SHP77 (cell line): ENCODE measurements at regions not wholly inside any gene's neighbourhood (a gene's known extent, or its start where the extent isn't known, plus 50 kb on each side); places are given as distances from the start of the nearest gene placed in this dataset.
A peak's percentile ranks its signal among the peaks of the same experiment; 100 is the strongest.
"Not testable (repeated sequence)": the region's sequence is repeated elsewhere in the genome, so short reads cannot be mapped to it uniquely, and the experiment has no call there.

Experiments used
- DNase-seq, 2 experiments: peaks; one replicate each; lab custom pipeline; 2025; lab: John Stamatoyannopoulos, UW

DNA sequence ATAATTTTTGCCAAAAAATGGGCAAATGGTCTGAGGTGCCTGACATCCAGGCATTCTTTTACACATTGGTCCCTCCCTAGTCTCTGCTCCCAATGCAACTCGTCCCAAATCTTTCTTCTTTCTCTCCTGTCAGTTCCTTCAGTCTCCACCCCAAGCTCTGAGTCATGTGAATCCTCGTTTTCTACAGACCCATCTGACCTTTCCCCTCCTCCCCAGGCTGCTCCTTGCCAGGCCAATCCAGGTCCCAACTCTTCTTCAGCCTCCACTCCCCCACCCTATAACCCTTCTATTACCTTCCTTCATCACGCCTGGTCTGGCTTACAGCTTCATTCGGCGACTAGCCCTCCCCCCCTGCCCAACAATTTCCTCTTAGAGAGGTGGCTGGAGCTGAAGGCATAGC lies 55.3 kb downstream of the BBS10 start:
- DNase-seq, result not testable (repeated sequence)

DNA sequence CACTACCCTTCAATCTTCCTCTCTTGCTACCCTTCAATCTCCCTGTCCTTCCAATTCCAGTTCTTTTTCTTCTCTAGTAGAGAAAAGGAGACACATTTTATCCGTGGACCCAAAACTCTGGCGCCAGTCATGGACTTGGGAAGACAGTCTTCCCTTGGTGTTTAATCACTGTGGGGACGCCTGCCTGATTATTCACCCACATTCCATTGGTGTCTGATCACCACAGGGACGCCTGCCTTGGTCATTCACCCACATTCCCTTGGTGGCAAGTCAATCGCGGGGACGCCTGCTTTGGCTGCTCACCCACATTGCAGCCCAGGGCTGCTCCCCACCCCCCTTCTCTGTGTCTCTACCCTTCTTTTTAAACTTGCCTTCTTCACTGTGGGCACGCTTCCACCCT lies 55.9 kb downstream of the BBS10 start:
- not testable (repeated sequence) for DNase-seq

DNA sequence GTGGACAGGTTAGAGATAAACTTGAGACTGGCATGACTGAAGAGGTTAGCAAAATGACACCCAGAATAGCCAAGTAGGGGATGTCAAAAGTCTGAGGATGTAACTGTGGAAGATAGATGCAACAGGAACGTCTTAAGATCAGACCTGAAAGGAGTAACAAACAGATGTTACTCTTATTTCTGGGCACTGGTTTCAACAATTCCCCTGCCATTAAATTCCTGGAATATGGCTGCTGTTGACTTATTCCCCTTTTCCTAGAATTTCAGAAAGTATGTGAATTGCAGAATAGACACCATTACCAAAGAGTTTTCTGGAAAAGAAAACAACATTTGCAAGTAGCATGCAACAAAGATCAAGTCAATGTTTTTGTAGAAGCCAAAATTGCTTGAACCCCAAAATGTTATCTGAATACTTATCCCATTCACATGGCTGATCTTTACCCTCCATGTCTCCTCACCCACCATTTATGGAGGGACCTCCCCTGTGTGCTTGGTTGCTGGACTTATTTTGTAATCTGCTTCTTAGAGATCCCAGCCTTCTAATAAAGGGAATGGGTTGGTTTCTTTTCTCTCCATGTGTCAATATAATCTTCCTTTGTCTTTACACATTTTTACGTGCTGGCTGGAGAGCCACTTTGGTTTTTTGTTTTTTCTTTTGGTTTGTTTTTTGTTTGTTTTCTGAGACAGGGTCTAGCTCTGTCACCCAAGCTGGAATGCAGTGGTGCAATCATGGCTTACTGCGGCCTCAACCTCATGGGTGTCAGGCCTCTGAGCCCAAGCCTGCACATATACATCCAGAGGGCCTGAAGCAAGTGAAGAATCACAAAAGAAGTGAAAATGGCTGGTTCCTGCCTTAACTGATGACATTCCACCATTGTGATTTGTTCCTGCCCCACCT lies 57.0 kb downstream of the BBS10 start:
- no peak for DNase-seq

DNA sequence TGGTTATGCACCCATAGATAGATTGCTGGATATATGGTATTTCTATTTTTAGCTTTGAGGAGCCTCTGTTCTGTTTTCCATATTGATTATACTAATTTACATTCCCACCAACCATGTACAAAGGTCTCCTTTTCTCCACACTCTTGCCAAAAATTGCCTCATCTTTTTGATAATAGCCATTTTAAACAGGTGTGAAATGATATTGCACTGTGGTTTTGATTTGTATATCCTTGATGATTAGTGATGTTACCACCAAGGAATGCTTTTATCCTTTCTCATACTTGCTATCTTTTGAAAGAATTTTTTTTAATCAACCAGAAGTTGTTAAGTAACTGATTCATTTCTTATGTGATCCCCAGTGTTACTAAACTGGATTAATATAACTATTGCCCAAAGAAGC lies 60.0 kb downstream of the BBS10 start:
- DNase-seq, result no peak

DNA sequence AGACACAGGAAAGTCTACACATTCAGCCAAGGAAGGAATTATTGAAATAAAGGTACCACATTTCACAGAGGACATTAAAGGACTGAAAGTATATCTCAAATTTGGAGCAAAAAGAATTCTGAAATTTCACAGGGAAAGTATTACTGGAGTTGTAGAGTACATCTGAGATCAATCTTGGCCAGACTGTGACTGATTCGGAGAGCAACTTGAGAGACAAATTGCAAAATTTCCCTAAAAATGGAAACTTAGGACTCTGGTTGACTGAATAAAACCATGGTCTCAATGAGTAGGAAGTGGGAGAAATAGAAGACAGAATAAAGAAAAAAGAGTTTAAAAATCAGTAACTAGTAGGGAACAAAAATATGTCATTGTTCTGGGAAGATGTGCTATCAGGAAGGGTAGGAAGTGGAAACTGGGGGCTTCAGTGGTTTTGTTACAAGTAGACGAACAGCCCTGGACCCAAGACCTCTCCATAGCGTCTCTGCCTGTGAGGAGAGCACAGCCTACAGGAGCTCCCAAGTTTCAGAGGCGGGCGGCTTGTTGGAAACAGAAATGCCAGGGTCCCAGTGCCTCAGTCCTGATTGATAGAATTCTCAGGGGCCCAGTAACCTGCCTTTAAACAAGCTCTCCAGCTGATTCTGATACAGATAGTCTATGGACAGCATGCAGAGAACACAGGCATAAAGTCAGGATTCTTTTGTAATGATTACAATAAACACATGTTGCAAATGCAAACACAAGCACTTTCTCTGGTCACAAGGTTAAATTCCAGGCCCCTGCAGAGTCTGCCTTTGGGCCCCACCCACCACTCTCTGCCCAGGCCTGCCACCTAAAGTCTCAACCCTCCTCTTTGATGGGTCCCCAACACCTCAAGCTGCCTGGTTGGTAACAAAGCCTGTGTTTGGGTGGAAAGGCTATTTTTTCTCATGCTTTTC lies 63.1 kb downstream of the BBS10 start:
- DNase-seq, result no peak

DNA sequence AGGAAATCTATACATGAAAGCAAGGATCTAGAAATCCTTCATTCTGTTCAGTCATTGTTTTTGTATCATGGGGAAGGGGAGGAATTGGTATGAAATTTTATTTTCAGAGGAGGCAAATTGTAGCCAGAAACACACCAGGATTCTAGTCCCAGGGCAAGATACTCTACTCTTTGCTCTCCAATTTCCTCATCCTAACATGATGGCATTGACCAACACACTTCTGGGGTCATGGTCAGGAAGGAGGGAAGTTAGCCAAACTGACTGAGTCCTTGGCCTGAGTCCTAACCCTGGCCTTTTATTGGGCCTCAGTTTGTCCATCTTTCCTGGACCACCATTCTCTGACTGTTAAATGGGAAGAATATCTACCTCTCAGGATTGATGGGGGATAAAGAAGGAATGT lies 65.5 kb downstream of the BBS10 start:
- no peak for DNase-seq

DNA sequence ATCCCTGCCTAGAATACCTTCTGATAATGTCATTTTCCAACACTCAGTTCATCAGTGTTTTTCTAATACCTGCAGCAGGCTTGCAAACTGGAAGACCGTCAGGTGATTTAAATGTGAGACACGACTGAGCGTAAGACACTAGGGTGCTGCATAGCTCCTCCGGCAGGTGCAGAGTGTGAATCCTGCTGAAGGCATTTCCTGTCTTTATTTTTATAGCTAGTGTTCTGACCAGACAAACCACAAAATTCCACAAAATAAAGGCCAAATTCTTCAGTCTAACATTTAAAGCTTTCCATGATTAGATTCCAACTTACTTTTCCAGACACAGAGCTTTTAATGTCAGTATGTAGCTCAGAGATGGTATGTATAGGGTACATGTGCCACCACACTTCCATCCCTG lies 70.7 kb downstream of the BBS10 start:
- DNase-seq, result no peak

DNA sequence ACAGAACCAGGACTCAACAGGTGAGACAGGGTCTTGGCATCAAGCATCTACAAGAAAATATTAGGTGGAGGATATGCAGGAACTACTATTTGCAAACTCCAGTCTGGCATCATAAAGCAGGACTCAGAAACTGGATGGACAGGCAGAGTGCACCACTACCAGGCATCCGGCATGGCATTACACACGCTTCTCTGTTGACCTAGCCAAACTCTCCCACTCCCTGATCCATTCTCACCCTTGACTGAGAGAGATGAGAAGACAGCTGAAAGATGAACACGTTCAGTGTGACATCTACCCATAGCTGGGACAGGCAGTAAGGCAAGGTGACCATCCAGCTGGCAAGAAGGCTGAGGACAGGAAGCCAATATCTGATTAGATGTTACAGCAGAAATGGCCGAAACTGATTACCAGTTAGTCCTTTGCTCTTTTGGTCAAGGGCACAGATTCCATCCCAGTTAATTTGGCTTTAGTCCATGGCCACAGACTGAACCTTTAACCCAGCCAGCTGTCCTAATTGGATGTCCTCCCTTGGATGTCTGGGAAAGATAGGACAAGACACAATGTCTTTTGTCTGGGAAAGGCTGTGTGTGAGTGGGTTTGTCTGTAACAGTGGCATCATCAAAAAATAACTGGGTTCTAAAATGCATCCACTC lies 71.6 kb downstream of the BBS10 start:
- DNase-seq, result no peak

DNA sequence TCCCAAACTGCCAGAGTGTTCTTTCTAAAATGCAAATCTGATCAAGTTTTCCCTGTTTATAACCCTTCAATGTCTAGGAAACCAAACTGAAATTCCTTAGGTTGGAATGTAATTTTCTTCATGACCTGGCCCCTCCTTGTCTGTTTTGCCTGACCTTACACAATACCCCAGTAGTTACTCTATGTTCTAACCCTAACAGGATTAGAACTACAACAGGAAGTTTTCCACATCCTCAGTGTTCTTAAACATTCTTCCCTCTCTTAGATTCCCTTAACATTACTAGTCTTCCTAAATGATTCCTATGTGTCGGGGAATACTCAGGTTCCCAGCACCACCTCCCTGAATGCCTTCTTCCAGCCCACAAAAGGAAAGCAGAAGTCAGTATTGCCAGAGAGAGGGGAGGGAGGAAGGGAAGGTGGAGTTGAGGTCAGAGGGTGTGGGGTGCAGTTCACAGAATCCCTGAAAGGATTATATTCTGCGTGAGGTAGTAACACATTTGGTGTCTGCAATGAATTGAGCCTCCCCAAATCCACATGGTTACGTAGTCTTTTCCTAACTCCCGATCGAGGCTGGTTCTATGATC lies 72.6 kb downstream of the BBS10 start:
- no peak for DNase-seq

DNA sequence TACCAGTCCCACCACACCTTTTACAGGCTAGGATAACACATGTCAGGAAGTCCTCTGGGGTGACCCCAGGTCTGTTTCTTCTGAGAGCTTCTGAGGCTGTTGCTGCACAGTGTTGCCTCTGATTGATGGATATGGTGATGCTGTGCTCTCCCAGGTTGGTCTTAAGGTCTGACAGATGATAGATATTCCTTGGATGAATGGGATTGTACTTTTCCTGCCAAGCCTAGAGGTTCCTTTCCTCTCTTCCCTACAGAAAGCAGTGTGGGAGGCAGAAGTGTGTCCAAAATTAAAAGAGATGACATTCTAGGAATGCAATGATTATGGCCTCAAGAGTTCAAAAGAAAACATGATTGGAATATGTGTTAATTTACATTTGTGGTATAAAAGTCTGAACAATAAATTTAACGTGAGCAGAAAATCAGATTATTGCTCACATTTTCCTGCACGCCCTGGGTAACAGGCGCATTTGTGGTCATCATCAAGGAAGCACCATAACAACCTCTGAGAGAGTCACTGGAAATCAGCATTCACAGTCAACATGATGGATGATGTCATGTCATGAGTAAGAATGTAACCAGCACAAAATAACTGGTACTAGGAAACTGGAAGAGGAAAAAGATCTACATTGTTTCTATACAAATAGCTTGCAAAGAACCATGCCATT lies 73.7 kb downstream of the BBS10 start:
- no peak for DNase-seq

DNA sequence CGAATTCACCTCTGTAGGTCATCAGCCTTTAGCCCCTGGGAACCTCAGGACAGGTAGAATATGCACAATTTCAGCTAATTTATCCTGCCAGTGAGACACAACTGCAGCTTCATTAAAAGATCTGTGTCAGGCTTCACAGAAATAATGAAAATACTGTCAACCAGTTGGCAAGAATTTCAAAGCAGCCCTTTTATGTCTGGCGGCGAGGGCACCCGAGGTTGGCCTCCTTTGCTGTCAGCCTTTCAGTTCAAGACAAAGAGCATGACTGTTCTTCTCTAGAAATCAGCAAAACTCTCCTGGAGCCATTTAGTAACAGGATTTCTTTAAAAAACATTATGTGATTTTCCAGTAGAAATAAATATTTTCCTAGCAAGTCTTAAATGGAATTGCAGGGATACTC lies 75.9 kb downstream of the BBS10 start:
- no peak for DNase-seq

DNA sequence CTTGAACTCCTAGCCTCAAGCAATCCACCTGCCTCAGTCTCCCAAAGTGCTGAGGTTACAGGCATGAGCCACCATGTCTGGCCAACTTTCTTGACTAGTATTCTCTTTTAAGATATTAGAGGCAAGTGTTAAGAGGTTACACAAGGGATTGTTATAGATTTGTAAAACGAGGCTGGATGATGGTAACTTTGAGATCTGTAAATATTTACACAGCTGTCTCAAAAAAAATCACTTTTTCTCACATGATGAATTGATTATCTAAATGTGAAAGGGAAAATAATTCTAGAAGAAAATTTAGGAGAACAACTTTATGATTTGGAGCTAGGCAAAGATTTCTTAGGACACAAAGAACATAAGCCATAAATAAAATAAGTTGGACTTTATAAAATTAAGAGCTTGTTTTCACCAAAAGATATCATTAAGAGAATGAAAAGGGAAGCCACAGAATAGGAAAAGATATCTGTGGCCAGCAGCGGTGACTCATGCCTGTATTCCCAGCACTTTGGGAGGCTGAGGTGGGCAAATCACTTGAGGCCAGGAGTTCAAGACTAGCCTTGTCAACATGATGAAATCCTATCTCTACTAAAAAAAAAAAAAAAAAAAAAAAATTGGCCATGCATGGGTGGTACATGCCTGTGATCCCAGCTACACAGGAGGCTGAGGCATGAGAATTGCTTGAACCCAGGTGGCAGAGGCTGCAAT lies 77.4 kb downstream of the BBS10 start:
- DNase-seq, result no peak

DNA sequence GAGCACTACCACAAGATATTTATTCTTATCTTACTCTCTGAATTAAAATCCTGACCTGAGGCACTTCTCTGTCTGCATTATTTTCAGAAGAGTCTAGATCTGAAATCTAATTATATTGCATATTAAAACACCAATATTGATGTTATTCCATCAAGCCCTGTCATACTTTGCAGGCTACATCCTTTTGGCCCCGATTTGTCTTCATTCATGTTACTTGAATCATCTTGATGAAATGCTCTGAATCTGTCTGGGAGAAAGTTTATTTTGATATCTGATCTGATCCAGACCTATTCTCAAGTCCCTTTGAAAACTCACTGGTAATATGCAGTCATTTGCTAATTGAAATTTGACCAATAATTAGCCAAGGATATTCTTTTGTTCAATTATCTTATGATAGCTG lies 79.9 kb downstream of the BBS10 start:
- DNase-seq, result no peak

DNA sequence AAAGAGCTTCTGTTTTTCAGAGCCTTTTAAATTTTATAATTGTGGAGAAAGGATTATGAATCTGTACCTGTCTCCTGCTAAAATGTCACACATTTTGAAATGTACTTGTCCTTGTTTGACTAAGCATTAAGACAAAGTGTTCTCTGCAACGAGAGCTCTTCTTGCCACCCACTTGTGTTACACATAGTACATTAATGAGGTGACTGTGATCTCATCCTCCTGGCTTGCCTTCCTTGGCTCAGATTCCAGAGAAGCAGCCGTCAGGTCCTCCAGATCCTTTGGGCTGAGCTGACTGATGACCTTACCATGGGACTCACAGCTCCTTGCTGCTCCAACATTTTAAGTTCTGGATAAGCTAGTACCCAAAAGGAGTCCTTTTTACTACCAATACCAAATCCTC lies 81.4 kb downstream of the BBS10 start:
- DNase-seq, result peak in 1 of 2 experiments; percentile 0

DNA sequence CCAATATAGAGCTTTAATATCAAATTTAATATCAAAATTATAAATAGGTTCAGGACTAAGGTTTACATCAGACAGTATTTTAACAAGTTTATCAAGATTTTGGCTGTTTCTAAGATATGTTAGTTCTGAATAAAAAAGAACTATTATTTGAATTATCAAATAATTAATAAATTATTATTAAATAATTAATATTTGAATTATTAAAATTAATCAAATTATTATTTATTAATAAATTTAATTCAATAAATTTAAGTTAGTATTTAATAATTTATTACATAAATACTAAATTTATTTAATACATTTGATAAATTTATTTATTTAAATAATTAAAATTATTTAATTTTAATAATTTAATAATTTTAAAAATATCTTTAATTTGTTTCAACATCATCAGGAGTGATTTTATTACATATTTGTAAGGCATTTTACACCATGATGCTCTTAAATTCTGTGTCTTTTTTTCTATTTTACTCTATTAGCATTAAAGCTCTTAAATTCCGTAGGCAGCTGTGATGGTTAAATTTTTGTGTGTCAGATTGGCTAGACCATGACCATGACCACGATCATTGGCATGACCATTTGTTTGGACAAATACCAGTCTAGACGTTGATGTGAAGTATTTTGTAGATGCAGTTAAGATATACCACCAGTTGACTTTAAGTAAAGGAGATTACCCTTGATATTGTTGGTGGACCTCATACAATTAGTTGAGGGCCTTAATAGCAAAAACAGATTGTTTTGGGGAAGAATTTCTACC lies 82.6 kb downstream of the BBS10 start:
- DNase-seq, result no peak

DNA sequence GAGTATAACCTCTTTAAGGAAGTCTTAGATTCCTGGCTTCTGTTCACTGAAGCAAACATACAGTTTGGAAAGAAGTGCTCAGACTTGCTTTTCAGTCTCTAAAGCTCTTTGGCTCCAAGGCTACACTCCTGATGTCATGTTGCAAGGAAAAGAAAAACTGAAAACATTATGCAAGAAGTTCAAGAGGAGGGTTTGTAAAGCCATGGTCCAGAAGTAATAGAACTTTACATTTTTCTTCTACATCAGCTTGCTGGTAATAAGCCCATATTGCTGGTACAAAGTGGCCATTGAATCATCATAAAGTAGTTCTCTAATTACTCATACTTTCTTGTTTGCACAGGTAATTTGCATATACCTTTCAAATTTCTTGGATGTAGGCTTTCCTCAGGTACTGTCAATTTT lies 83.6 kb downstream of the BBS10 start:
- no peak for DNase-seq

DNA sequence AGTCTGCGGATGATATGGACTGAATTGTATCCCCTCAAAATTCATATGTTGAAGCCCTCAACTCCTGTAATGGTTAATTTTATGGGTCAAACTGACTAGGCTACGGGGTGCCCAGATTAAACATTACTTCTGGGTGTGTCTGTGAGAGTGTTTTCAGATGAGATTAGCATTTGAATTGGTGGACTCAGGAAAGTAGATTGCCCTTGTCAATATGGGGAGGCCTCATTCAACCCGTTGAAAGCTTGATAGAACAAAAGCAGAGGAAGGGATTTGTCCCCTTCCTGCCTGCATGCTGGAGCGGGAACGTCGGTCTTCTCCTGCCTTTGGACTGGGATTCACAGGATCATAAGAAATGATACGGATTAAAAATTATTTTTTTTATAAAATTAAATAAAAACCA lies 84.5 kb downstream of the BBS10 start:
- no peak for DNase-seq

DNA sequence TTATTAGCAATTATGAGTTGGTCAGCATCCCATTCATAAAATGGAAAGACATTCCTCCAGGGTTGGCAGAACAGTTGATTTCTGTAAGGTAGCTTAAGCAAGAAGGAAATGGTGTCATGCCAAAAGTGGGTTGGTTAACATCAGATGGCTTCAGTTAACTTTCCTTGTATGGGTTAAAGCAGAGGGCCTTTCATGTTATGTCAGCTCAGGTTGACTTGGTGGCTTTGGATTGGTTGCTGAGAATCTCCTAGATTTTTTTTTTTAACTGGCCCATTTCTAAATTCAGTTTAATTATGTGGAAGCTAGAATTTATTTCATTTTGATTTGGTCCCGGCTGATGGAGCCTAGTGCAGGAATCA lies 87.8 kb downstream of the BBS10 start:
- DNase-seq, result no peak

DNA sequence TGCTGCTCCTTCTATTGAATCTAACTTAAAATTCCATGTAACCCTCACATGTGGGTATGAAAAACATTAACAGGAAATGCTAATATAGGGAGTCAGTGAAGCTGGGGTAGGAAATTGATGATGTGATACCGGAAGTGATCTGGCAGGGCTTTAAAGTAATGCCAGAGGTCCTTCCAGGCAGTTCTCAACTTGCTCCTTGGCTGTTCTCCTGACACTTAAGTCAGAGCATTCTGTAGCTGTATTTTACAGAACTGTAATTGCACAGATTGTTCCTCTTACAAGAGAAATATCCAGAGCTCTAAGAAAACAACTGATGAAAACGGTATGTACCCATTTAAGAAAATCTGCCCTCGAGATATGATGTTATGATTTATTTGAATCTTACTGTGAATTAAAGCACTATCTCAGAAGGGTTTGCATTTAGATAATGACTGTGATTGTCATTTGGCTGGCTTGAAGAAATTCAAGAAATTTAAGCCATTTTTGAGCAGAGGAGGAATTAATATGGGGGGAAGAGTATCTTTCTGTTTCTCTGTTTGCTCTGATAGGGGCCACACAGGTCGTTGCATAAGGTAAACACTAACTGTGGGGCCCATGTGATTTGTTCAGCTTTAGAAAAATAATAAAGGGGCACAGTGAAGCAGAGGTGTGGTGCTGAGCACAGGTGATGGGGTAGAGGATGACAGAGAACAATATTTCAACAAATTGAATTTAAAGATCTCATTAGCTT lies 88.4 kb downstream of the BBS10 start:
- no peak for DNase-seq

DNA sequence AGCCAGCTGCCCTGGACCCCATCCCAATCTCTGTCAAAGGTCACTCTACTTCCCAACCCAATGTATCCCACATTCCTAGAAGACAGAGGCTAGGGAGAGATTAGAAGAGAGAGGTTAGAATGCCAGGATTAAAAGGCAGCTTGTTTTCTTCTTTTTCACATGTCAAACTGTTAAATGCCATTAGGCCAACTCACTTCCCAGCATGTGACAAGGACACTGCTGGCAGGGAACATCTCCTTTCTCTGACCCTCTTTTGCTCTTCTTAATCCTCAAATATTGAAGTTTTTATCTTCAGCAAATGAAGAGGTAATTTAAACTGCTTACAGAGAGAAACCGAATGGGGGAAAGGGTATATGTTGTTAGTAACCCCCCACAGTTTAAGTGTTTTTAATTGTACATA lies 89.1 kb downstream of the BBS10 start:
- no peak for DNase-seq
